Endothelial cell of umbilical vein (primary cell): ENCODE measurements at regions not wholly inside any gene's neighbourhood (a gene's known extent, or its start where the extent isn't known, plus 50 kb on each side); places are given as distances from the start of the nearest gene placed in this dataset.

ENCODE experiments used
- BruUV-seq: library from RNA; stranded (reverse); fragments of 400-500 nt; replicated peaks from 2 replicates; lab custom pipeline; 2021; lab: Mats Ljungman, UMichigan
- CTCF ChIA-PET: fragments of 300-600, 350-600 bp; sonication (Branson Sonifier 250); formaldehyde crosslinking; loops from one replicate; lab custom pipeline; 2021; ENCODE audit warnings: antibody characterized with exemption, inconsistent platforms; lab: Charles Lee
- POLR2A ChIA-PET: fragments of 300-600, 350-600 bp; sonication (Branson Sonifier 250); formaldehyde crosslinking; loops from one replicate; lab custom pipeline; 2021; ENCODE audit warnings: antibody characterized with exemption, inconsistent platforms; lab: Charles Lee
- DNase-seq: peaks from one replicate; pipeline ENCODE4 v3.0.0-alpha.2; 2011; ENCODE audit warnings: low read depth, low spot score
- FAIRE-seq: peaks from 2 replicates; lab custom pipeline; 2011; peaks lifted over from hg19 to GRCh38; lab: Jason Lieb, UNC
- H2AFZ ChIP-seq: 2 replicates; pipeline ENCODE4 v1.6.0; 2012; ENCODE audit warnings: low read depth, low read length, control low read depth, inconsistent platforms
- H3K27ac ChIP-seq: 2 replicates; pipeline ENCODE4 v1.5.1; 2011; ENCODE audit warnings: low read depth, mild to moderate bottlenecking, control low read depth, low read length, moderate library complexity; ENCODE audit not compliant: insufficient read depth
- H3K27me3 ChIP-seq, 2 experiments: 2 replicates each; pipeline versions ENCODE4 v1.6.0 to v1.6.1; 2011; ENCODE audit warnings: low read length in 2 of 2, mixed read lengths in 1 of 2; ENCODE audit not compliant: control insufficient read depth in 2 of 2, insufficient read depth in 2 of 2
- H3K36me3 ChIP-seq, 2 experiments: 2 replicates in 1 of 2; 3 replicates in 1 of 2; pipeline ENCODE4 v1.5.1; 2011; ENCODE audit warnings: low read length in 2 of 2, mild to moderate bottlenecking in 1 of 2, moderate library complexity in 1 of 2; ENCODE audit not compliant: control insufficient read depth in 2 of 2, insufficient read depth in 2 of 2; ENCODE audit errors: extremely low read depth in 1 of 2
- H3K4me1 ChIP-seq: 3 replicates; pipeline ENCODE4 v1.5.1; 2011; ENCODE audit warnings: mild to moderate bottlenecking, low read length; ENCODE audit not compliant: control insufficient read depth, insufficient read depth; ENCODE audit errors: extremely low read depth
- H3K4me2 ChIP-seq: 2 replicates; pipeline ENCODE4 v1.6.1; 2011; ENCODE audit warnings: low read length, control low read depth, mixed read lengths; ENCODE audit not compliant: insufficient read depth
- H3K4me3 ChIP-seq, 3 experiments: fragments of 200-600 bp in 1 of 3; sonication (generic), shearing (Covaris generic) in 1 of 3; replicated peaks in 1 of 3; 2 replicates each; pipeline ENCODE4 v1.5.1; 2011 to 2016; ENCODE audit warnings: control low read depth in 3 of 3, low read length in 3 of 3, mild to moderate bottlenecking in 2 of 3, inconsistent platforms in 1 of 3, low read depth in 1 of 3, moderate library complexity in 1 of 3; ENCODE audit not compliant: insufficient read depth in 1 of 3
- H3K79me2 ChIP-seq: 2 replicates; pipeline ENCODE4 v1.6.0; 2012; ENCODE audit warnings: low read length, inconsistent platforms; ENCODE audit not compliant: control insufficient read depth, insufficient read depth
- H3K9ac ChIP-seq: replicated peaks from 2 replicates; pipeline ENCODE3; 2011; ENCODE audit warnings: low read length, control low read depth; ENCODE audit not compliant: insufficient read depth; ENCODE audit errors: extremely low read depth
- H3K9me1 ChIP-seq: replicated peaks from 3 replicates; pipeline ENCODE4 v1.6.0; 2011; ENCODE audit warnings: mild to moderate bottlenecking, low read length; ENCODE audit not compliant: control insufficient read depth, insufficient read depth; ENCODE audit errors: extremely low read depth
- H3K9me3 ChIP-seq: replicated peaks from 2 replicates; pipeline ENCODE4 v1.5.1; 2012; ENCODE audit warnings: low read length, inconsistent platforms; ENCODE audit not compliant: control insufficient read depth, insufficient read depth
- H4K20me1 ChIP-seq: replicated peaks from 2 replicates; pipeline ENCODE3; 2011; ENCODE audit warnings: mild to moderate bottlenecking, low read length; ENCODE audit not compliant: control insufficient read depth, insufficient read depth; ENCODE audit errors: extremely low read depth
- CTCF ChIP-seq, 2 donors: IDR thresholded peaks; 1 replicate in 1 of 2; 2 replicates in 1 of 2; pipeline ENCODE4 v1.5.1; 2011; ENCODE audit warnings: low read length in 2 of 2, mild to moderate bottlenecking in 2 of 2, moderate library complexity in 2 of 2, control low read depth in 1 of 2, inconsistent platforms in 1 of 2, low read depth in 1 of 2; ENCODE audit not compliant: insufficient read depth in 1 of 2; ENCODE audit errors: extremely low read depth in 1 of 2
- EZH2 ChIP-seq: IDR thresholded peaks from 2 replicates; pipeline ENCODE4 v1.6.1; 2012; ENCODE audit warnings: borderline replicate concordance, low read depth, mild to moderate bottlenecking, moderate library complexity, low read length, inconsistent platforms; ENCODE audit not compliant: severe bottlenecking
- FOS ChIP-seq: IDR thresholded peaks from 2 replicates; pipeline ENCODE4 v1.6.1; 2011; ENCODE audit warnings: mild to moderate bottlenecking, low read length, moderate library complexity, borderline replicate concordance; ENCODE audit not compliant: insufficient read depth
- GATA2 ChIP-seq: IDR thresholded peaks from 2 replicates; pipeline ENCODE4 v1.7.0; 2011; ENCODE audit warnings: low read depth, mild to moderate bottlenecking, moderate library complexity, mixed read lengths, low read length; ENCODE audit not compliant: insufficient read length, insufficient read depth
- JUN ChIP-seq: IDR thresholded peaks from 2 replicates; pipeline ENCODE4 v1.6.1; 2011; ENCODE audit warnings: borderline replicate concordance, low read depth; ENCODE audit not compliant: insufficient read length, insufficient read depth
- MAX ChIP-seq: IDR thresholded peaks from 2 replicates; pipeline ENCODE4 v1.6.1; 2011; ENCODE audit not compliant: insufficient read depth, insufficient read length
- MYC ChIP-seq: IDR thresholded peaks from one replicate; pipeline ENCODE4 v1.6.1; 2011; ENCODE audit warnings: mild to moderate bottlenecking, low read depth, low read length
- POLR2A ChIP-seq: IDR thresholded peaks from 2 replicates; pipeline ENCODE4 v1.6.1; 2012; ENCODE audit warnings: low read depth, mild to moderate bottlenecking, control low read depth, low read length
- POLR2AphosphoS5 ChIP-seq: IDR thresholded peaks from 2 replicates; pipeline ENCODE4 v1.6.1; 2012; ENCODE audit warnings: low read depth, mild to moderate bottlenecking, control low read depth, low read length, moderate library complexity; ENCODE audit not compliant: insufficient read depth
- dilution Hi-C: fragments of 300-500 bp; cut with MboI; formaldehyde crosslinking; loops from one replicate; pipeline ENCODE4 v1.15.0; 2019; ENCODE audit warnings: low sequenced_read_pairs; ENCODE audit not compliant: extremely low pct_ligation_motif_present
- intact Hi-C: fragments of 100-400 bp; cut with micrococcal nuclease; formaldehyde crosslinking; loops from one replicate; pipeline ENCODE4 v1.10.0; 2022

- no peak overlapping the region for H3K4me2 ChIP-seq
- no peak overlapping the region for H3K27ac ChIP-seq
- no TSS peak for BruUV-seq
- intact Hi-C loops (no loop called here), dilution Hi-C loops (no loop called here)
- no peaks in the 10 kb centered on the region for H3K27me3 ChIP-seq
- no peak for DNase-seq
- H3K9me3 ChIP-seq: no peaks in the 10 kb centered on the region
- ChIA-PET POLR2A (no interaction called here), CTCF (no interaction called here)
- H3K4me3 ChIP-seq: no peak overlapping the region
- TF ChIP-seq JUN: no peak
- TF ChIP-seq GATA2: no peak
- no peaks in the 10 kb centered on the region for H3K9me1 ChIP-seq
- no peaks in the 10 kb centered on the region for H3K79me2 ChIP-seq
- no peak overlapping the region for H2AFZ ChIP-seq
- H4K20me1 ChIP-seq: no peaks in the 10 kb centered on the region
- H3K36me3 ChIP-seq: no peaks in the 10 kb centered on the region
- FAIRE-seq: no peak
- no peak overlapping the region for H3K9ac ChIP-seq
- no peaks in the 10 kb centered on the region for H3K4me1 ChIP-seq
These were observed 1259.7 kb downstream of the TYW1 start for GRCh38 chr7:68256295-68256694.

GRCh38 chr7:68258609-68259008 is 1262.0 kb downstream of the TYW1 start:
- no peaks in the 10 kb centered on the region for H3K9me1 ChIP-seq
- intact Hi-C loops: no loop called here
- H3K79me2 ChIP-seq: no peaks in the 10 kb centered on the region
- H3K9me3 ChIP-seq: peaks cover 2% of the 10 kb centered on the region
- TF ChIP-seq GATA2 (no peak), POLR2AphosphoS5 (no peak), FOS (no peak), EZH2 (no peak), CTCF (IDR thresholded peaks at IDR 0.05; ENCODE audit: extremely low read depth in 1 of 2, insufficient read depth in 1 of 2, low read depth in 1 of 2, low read length in 2 of 2) (no peak), MAX (no peak), MYC (no peak), POLR2A (no peak), JUN (no peak)
- H3K9ac ChIP-seq: no peak overlapping the region
- CTCF ChIA-PET: no interaction called here
- FAIRE-seq: no peak
- no peaks in the 10 kb centered on the region for H3K27me3 ChIP-seq
- POLR2A ChIA-PET: no interaction called here
- no peaks in the 10 kb centered on the region for H3K4me1 ChIP-seq
- H2AFZ ChIP-seq: no peak overlapping the region
- H3K36me3 ChIP-seq: no peaks in the 10 kb centered on the region
- dilution Hi-C loops: no loop called here
- H4K20me1 ChIP-seq: no peaks in the 10 kb centered on the region
- no peak overlapping the region for H3K27ac ChIP-seq
- no TSS peak for BruUV-seq
- no peak for DNase-seq
- H3K4me2 ChIP-seq: no peak overlapping the region
- no peak overlapping the region for H3K4me3 ChIP-seq
